ENCODE measurements at regions not wholly inside any gene's neighbourhood (a gene's known extent, or its start where the extent isn't known, plus 50 kb on each side); places are given as distances from the start of the nearest gene placed in this dataset.

DNA sequence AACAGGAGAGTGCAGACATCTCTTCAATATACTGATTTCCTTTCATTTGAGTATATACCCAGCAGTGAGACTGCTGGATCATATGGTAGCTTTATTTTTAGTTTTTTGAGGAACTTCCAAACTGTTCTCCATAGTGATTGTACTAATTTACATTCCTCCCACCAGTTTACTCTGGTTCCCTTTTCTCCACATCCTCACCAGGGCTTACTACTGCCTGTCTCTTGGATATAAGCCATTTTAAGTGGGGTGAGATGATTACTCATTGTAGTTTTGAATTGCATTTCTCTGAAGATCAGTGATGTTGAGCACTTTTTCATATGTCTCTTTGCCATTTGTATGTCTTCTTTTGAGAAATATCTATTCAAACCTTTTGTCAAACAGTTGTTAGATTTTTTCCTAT is 64.9 kb upstream of the HMGCLL1 start:
- ChIA-PET CTCF (ENCODE audit: unreplicated experiment) (no interaction called here), POLR2A (no interaction called here)
- no peak overlapping the region for H2AFZ ChIP-seq (ENCODE audit: low read length)
- TF ChIP-seq, protein P1, sequence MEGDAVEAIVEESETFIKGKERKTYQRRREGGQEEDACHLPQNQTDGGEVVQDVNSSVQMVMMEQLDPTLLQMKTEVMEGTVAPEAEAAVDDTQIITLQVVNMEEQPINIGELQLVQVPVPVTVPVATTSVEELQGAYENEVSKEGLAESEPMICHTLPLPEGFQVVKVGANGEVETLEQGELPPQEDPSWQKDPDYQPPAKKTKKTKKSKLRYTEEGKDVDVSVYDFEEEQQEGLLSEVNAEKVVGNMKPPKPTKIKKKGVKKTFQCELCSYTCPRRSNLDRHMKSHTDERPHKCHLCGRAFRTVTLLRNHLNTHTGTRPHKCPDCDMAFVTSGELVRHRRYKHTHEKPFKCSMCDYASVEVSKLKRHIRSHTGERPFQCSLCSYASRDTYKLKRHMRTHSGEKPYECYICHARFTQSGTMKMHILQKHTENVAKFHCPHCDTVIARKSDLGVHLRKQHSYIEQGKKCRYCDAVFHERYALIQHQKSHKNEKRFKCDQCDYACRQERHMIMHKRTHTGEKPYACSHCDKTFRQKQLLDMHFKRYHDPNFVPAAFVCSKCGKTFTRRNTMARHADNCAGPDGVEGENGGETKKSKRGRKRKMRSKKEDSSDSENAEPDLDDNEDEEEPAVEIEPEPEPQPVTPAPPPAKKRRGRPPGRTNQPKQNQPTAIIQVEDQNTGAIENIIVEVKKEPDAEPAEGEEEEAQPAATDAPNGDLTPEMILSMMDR (conservative IDR thresholded peaks at IDR 0.05; ENCODE audit: low read length): no peak
- no peak for TF ChIP-seq EZH2phosphoT487 (IDR thresholded peaks at IDR 0.05; ENCODE audit: borderline replicate concordance, low read depth, low read length)
- intact Hi-C loops (cut with micrococcal nuclease; ENCODE audit: unreplicated experiment): no loop called here
- no peak overlapping the region for H3K4me3 ChIP-seq (ENCODE audit: low read depth, low read length, poor library complexity, severe bottlenecking)
- H3K4me2 ChIP-seq (ENCODE audit: low read length): no peak overlapping the region
- H3K79me2 ChIP-seq (ENCODE audit: insufficient read depth, low read depth, low read length): no peaks in the 10 kb centered on the region
- no peaks in the 10 kb centered on the region for H3K9me3 ChIP-seq (ENCODE audit: low read length)
- no peak overlapping the region for H3K27ac ChIP-seq (ENCODE audit: low read depth, low read length, poor library complexity, severe bottlenecking)
- no peaks in the 10 kb centered on the region for H3K9me2 ChIP-seq (ENCODE audit: insufficient read depth, low read length)
- no peaks in the 10 kb centered on the region for H3K4me1 ChIP-seq (ENCODE audit: insufficient read depth, low read length, poor library complexity, severe bottlenecking)
- no TSS peak for BruUV-seq (replicated peaks)
- no peaks in the 10 kb centered on the region for H3K36me3 ChIP-seq (ENCODE audit: insufficient read depth, low read length)
- DNase-seq (ENCODE audit: low spot score): no peak
- no peaks in the 10 kb centered on the region for H4K20me1 ChIP-seq (ENCODE audit: insufficient read depth, low read length)

DNA sequence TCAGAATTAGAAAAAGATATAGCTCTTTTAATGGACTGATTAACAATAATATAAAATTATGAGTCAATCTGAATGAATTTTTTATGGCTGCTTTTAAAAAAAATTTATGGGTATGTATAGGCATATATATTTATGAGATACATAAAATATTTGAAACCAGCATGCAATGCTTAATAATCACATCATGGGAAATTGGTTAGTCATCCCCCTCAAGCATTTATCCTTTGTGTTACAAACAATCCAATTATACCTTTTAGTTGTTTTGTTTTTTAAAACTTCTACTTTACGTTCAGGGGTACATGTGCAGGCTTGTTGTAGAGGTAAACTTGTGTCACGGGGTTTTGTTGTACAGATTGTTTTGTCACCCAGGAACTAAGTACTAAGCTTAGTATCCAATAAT is 63.4 kb upstream of the HMGCLL1 start:
- POLR2A ChIA-PET: interaction anchor here (0.7 kb wide), 1 partner anchor 21 kb away, joined by 3 read pairs; no protein-coding TSS in a partner anchor
- Histone ChIP-seq H3K27ac (ENCODE audit: low read depth, low read length, poor library complexity, severe bottlenecking) (no peak overlapping the region), H3K9me2 (ENCODE audit: insufficient read depth, low read length) (no peaks in the 10 kb centered on the region), H3K4me3 (ENCODE audit: low read depth, low read length, poor library complexity, severe bottlenecking) (no peak overlapping the region), H3K4me2 (ENCODE audit: low read length) (no peak overlapping the region), H3K36me3 (ENCODE audit: insufficient read depth, low read length) (no peaks in the 10 kb centered on the region), H3K4me1 (ENCODE audit: insufficient read depth, low read length, poor library complexity, severe bottlenecking) (no peaks in the 10 kb centered on the region), H3K9me3 (ENCODE audit: low read length) (no peaks in the 10 kb centered on the region), H2AFZ (ENCODE audit: low read length) (no peak overlapping the region), H4K20me1 (ENCODE audit: insufficient read depth, low read length) (no peaks in the 10 kb centered on the region), H3K79me2 (ENCODE audit: insufficient read depth, low read depth, low read length) (no peaks in the 10 kb centered on the region)
- CTCF ChIA-PET (ENCODE audit: unreplicated experiment): no interaction called here
- intact Hi-C loops (cut with micrococcal nuclease; ENCODE audit: unreplicated experiment): no loop called here
- no peak for TF ChIP-seq EZH2phosphoT487 (IDR thresholded peaks at IDR 0.05; ENCODE audit: borderline replicate concordance, low read depth, low read length)
- TF ChIP-seq, protein P1 (conservative IDR thresholded peaks at IDR 0.05; ENCODE audit: low read length): no peak
- no peak for DNase-seq (ENCODE audit: low spot score)
- BruUV-seq (replicated peaks): no TSS peak

DNA sequence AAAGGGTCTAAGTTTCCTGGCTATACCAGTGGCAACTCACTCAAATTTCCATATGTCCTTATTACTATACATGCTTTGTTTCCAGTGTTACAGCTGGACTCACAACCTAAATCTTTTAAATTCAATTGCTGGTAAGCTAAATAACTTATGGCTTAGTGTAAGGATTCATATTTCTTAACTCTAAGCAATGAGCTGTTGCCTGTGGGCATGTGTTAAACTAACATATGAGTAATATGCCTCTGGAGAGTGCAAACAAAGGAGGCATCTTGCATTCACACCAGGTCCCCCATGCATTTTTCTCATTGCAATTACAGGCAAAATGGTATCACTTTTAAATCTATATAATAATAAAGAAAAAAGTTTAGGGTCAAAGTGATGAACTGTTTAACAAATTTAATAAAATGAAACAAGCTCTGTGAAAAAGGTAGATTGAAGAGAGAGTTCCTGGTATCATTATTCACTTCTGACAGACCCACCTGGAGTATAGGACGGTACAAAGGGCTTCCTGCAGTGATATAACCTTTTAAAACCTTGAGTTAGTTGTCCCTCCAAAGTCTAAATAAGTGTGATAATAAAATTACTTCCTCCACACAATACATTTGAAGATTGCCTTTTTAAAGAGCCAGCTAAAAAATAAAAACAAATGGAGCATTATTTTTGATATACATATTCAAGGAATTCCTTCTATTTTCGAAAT is 57.6 kb upstream of the HMGCLL1 start:
- TF ChIP-seq EZH2phosphoT487 (IDR thresholded peaks at IDR 0.05; ENCODE audit: borderline replicate concordance, low read depth, low read length): no peak
- TF ChIP-seq, protein P1 (conservative IDR thresholded peaks at IDR 0.05; ENCODE audit: low read length): no peak
- ChIA-PET POLR2A (interaction anchor here (0.7 to 1.1 kb wide), 3 partner anchors 19 to 571 kb away, joined by 3 to 4 read pairs (median 4); no protein-coding TSS in a partner anchor), CTCF (ENCODE audit: unreplicated experiment) (no interaction called here)
- Histone ChIP-seq H3K4me2 (ENCODE audit: low read length) (no peak overlapping the region), H3K9me2 (ENCODE audit: insufficient read depth, low read length) (no peaks in the 10 kb centered on the region), H3K9me3 (ENCODE audit: low read length) (no peaks in the 10 kb centered on the region), H4K20me1 (ENCODE audit: insufficient read depth, low read length) (no peaks in the 10 kb centered on the region), H3K36me3 (ENCODE audit: insufficient read depth, low read length) (no peaks in the 10 kb centered on the region), H2AFZ (ENCODE audit: low read length) (no peak overlapping the region), H3K79me2 (ENCODE audit: insufficient read depth, low read depth, low read length) (no peaks in the 10 kb centered on the region), H3K4me3 (ENCODE audit: low read depth, low read length, poor library complexity, severe bottlenecking) (no peak overlapping the region), H3K4me1 (ENCODE audit: insufficient read depth, low read length, poor library complexity, severe bottlenecking) (no peaks in the 10 kb centered on the region), H3K27ac (ENCODE audit: low read depth, low read length, poor library complexity, severe bottlenecking) (no peak overlapping the region)
- DNase-seq (ENCODE audit: low spot score): no peak
- intact Hi-C loops (cut with micrococcal nuclease; ENCODE audit: unreplicated experiment): no loop called here
- no TSS peak for BruUV-seq (replicated peaks)

Data from OCI-LY7 (cell line).